ENCODE measurements at regions not wholly inside any gene's neighbourhood (a gene's known extent, or its start where the extent isn't known, plus 50 kb on each side); places are given as distances from the start of the nearest gene placed in this dataset.

- CTCF ChIA-PET, result no interaction called here
- H3K27ac ChIP-seq (ENCODE audit: low read depth, low read length), result no peak overlapping the region
- POLR2A ChIA-PET, result no interaction called here
- no peaks in the 10 kb centered on the region for H3K9me3 ChIP-seq (ENCODE audit: control insufficient read depth, insufficient read depth, low read length)
- DNase-seq (ENCODE audit: low read depth, low spot score), result no peak
- no peak for TF ChIP-seq CTCF (IDR thresholded peaks at IDR 0.05; ENCODE audit: low read depth, low read length)
- H3K27me3 ChIP-seq (ENCODE audit: control insufficient read depth, insufficient read depth, low read length), result no peaks in the 10 kb centered on the region
- H3K4me3 ChIP-seq (ENCODE audit: low read depth, low read length), result no peak overlapping the region
Observed at GRCh38 chr5:74309050-74309449, 331.5 kb downstream of the ENC1 start.

DNA sequence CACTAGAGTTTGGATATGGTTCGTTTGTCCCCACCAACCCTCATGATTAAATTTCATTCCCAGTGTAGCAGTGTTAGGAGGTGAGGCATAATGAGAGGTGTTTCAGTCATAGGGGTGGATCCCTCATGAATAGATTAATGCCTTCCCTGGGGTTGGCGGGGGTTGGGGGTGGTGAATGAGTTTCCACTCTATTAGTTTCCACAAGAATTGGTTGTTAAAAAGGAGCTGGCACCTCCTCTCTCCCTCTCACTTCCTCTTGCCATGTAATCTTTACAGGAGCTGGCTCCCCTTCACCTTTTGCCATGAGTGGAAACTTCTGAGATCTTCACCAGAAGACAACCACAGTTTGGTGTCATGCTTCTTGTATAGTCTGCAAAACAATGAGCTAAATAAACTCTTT, 333.7 kb downstream of the ENC1 start:
- ChIA-PET POLR2A (no interaction called here), CTCF (interaction anchor here (1.2 kb wide), 1 partner anchor 240 kb away, joined by 3 read pairs; no protein-coding TSS in a partner anchor)
- DNase-seq (ENCODE audit: low read depth, low spot score), result no peak
- H3K27me3 ChIP-seq (ENCODE audit: control insufficient read depth, insufficient read depth, low read length), result no peaks in the 10 kb centered on the region
- no peaks in the 10 kb centered on the region for H3K9me3 ChIP-seq (ENCODE audit: control insufficient read depth, insufficient read depth, low read length)
- H3K4me3 ChIP-seq (ENCODE audit: low read depth, low read length), result no peak overlapping the region
- H3K27ac ChIP-seq (ENCODE audit: low read depth, low read length), result no peak overlapping the region
- TF ChIP-seq CTCF (IDR thresholded peaks at IDR 0.05; ENCODE audit: low read depth, low read length), result no peak

GRCh38 chr5:74304536-74304935, 336.0 kb downstream of the ENC1 start:
- TF ChIP-seq CTCF (IDR thresholded peaks at IDR 0.05; ENCODE audit: low read depth, low read length), result no peak
- POLR2A ChIA-PET, result no interaction called here
- Histone ChIP-seq H3K27me3 (ENCODE audit: control insufficient read depth, insufficient read depth, low read length) (no peaks in the 10 kb centered on the region), H3K9me3 (ENCODE audit: control insufficient read depth, insufficient read depth, low read length) (no peaks in the 10 kb centered on the region), H3K4me3 (ENCODE audit: low read depth, low read length) (no peak overlapping the region), H3K27ac (ENCODE audit: low read depth, low read length) (no peak overlapping the region)
- CTCF ChIA-PET, result no interaction called here
- no peak for DNase-seq (ENCODE audit: low read depth, low spot score)

DNA sequence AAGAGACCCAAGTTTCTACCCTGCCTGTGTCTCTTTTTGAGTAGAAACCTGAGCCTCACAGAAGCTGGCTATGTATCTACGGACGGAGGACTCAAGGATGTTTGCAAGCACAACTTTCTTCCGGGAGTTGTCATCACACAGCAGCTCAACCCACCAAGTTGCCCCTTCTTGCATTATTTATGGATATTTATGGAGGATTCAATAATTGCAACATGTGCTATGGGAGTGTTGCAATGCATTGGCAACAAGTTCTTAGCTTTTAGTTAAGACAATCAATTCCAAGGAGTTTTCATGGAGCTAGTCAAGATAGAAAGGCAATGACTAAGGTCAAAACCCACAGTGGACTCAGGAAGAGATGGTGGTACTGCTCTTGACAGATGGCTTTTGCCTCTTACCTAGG, 336.9 kb downstream of the ENC1 start:
- CTCF ChIA-PET, result no interaction called here
- POLR2A ChIA-PET, result no interaction called here

GRCh38 chr5:74301576-74301975, 339.0 kb downstream of the ENC1 start:
- ChIA-PET POLR2A (no interaction called here), CTCF (no interaction called here)
- no peak overlapping the region for H3K4me3 ChIP-seq (ENCODE audit: low read depth, low read length)
- no peaks in the 10 kb centered on the region for H3K9me3 ChIP-seq (ENCODE audit: control insufficient read depth, insufficient read depth, low read length)
- H3K27me3 ChIP-seq (ENCODE audit: control insufficient read depth, insufficient read depth, low read length), result no peaks in the 10 kb centered on the region
- no peak for DNase-seq (ENCODE audit: low read depth, low spot score)
- TF ChIP-seq CTCF (IDR thresholded peaks at IDR 0.05; ENCODE audit: low read depth, low read length), result no peak
- no peak overlapping the region for H3K27ac ChIP-seq (ENCODE audit: low read depth, low read length)

More for the DNA sequence above, 336.9 kb downstream of the ENC1 start:
- Histone ChIP-seq H3K9me3 (ENCODE audit: control insufficient read depth, insufficient read depth, low read length) (no peaks in the 10 kb centered on the region), H3K27ac (ENCODE audit: low read depth, low read length) (no peak overlapping the region), H3K4me3 (ENCODE audit: low read depth, low read length) (no peak overlapping the region), H3K27me3 (ENCODE audit: control insufficient read depth, insufficient read depth, low read length) (no peaks in the 10 kb centered on the region)
- TF ChIP-seq CTCF (IDR thresholded peaks at IDR 0.05; ENCODE audit: low read depth, low read length), result no peak
- no peak for DNase-seq (ENCODE audit: low read depth, low spot score)
